ENCODE measurements at regions not wholly inside any gene's neighbourhood (a gene's known extent, or its start where the extent isn't known, plus 50 kb on each side); places are given as distances from the start of the nearest gene placed in this dataset.

DNA sequence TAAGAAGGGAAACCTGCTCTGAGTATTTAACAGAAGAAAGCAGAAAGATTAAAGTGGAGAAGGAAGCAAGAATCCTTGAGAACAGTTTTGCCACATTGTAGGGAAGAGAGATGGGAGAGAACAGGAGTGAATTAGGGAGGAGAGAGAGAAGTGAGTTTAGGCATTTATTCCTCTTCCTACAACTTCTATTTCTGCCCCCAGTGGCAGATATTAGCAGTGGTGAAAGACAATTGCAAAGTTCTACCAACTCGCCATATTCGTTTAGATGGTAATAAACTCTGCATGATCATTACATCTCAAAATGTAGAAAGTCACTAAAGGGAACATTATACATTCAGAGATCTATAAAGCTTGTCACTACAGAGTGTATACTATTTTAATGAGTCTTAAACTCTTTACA, 440.1 kb upstream of the TRPC7 start:
- TF ChIP-seq, protein P1, sequence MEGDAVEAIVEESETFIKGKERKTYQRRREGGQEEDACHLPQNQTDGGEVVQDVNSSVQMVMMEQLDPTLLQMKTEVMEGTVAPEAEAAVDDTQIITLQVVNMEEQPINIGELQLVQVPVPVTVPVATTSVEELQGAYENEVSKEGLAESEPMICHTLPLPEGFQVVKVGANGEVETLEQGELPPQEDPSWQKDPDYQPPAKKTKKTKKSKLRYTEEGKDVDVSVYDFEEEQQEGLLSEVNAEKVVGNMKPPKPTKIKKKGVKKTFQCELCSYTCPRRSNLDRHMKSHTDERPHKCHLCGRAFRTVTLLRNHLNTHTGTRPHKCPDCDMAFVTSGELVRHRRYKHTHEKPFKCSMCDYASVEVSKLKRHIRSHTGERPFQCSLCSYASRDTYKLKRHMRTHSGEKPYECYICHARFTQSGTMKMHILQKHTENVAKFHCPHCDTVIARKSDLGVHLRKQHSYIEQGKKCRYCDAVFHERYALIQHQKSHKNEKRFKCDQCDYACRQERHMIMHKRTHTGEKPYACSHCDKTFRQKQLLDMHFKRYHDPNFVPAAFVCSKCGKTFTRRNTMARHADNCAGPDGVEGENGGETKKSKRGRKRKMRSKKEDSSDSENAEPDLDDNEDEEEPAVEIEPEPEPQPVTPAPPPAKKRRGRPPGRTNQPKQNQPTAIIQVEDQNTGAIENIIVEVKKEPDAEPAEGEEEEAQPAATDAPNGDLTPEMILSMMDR (IDR thresholded peaks at IDR 0.05): peak; percentile 36
- TF ChIP-seq ZFX (IDR thresholded peaks at IDR 0.05; ENCODE audit: borderline replicate concordance): no peak

Measured in 22Rv1 (cell line).